GM19238 (cell line): ENCODE measurements at regions not wholly inside any gene's neighbourhood (a gene's known extent, or its start where the extent isn't known, plus 50 kb on each side); places are given as distances from the start of the nearest gene placed in this dataset.
"Not testable (repeated sequence)": the region's sequence is repeated elsewhere in the genome, so short reads cannot be mapped to it uniquely, and the experiment has no call there.

Experiments used
- DNase-seq: peaks from one replicate; pipeline ENCODE4 v3.0.0; 2011; ENCODE audit warnings: low spot score; ENCODE audit not compliant: insufficient read length

DNA sequence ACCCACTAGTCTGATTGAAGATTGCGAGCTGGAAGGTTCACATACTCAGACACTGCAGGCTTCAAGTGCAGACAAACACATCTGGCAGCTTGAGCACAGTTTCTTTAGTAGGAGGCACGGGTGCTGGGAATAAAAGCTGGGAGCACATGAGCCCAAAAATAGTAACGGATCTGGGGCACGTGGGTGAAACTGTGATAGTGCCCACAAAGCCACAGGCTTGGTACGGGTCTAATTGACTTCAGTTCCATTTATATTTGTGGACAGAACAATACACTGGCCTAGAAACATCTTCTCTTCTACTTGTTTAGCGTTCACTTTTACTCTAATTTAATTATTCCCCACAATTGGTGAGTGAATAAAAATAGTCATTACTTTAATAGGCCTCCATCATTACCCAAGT, 2370.7 kb downstream of the PCDH7 start:
- DNase-seq = no peak

DNA sequence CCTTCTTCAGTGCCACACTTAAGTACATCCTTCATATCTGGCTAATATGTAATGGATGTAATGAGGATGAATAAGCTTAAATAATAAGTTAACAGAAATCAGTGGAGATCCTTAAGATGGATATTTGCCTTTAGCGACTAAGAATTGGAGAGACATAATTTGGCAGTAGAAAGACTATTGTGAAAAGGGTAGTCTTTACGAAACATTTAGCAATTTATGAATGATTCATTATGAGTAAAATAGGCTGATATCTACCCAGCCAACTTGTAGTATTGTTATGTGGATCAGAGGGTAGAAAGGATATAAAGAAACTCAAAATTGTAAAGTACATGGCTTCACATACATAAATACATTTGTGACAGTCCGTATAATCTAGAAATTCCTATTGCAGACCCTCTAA, 2371.8 kb downstream of the PCDH7 start:
- DNase-seq = no peak

- DNase-seq = no peak
Measured at GRCh38 chr4:33104273-33104672, 2384.1 kb downstream of the PCDH7 start.

DNA sequence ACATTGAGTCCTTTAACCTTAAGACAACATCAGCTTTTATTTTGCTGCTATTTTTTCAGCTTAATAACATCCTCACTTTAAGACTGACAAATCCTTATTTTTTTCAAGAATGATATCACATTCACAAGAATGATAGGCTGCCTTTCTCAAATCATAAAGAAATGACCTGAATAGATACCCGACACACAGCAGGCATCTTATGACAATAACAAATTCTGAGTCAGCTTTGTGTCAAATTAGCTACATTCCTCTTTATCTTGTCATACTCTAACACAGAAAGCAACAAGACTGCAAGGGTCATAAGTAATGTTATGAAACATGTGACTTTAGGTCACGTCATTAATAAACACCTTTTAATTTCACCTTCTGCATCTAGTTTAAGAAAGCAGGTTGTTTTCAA, 2387.6 kb downstream of the PCDH7 start:
- no peak for DNase-seq

GRCh38 chr4:33111117-33111516, 2390.9 kb downstream of the PCDH7 start:
- no peak for DNase-seq

DNA sequence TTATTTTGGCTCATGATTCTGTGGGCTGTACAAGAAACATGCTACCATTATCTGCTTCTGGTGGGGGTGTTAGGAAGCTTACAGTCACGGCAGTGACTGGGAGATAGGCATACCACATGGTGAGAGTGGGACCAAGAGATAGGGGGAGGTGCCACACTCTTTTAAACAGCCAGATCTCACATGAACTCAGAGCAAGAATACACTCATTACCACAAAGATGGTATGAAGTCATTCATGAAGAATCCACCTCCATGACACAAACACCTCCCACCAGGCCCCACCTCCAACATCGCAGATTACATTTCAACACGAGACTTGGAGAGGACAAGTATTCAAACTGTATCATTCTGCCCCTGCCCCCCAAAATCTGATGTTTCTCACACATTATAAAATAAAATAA, 2396.7 kb downstream of the PCDH7 start:
- DNase-seq = no peak

DNA sequence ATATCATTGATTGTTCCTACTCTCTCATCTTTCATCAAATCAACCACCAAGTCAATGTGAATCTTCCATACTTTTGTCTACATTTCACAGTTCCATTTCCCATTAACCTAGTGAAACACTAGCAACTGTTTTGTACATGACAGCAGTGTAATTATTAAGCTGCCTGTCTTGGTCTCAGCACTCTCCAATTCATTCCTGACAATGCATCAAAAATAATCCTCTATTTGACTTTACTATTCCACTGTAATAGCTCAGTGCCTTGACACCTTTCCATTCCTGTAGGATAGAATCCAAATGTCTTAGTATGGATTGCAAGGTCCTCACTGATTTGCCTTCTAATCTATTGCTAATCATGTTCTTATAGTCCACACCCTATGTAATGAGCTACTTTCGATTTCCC, 2405.8 kb downstream of the PCDH7 start:
- DNase-seq = no peak

DNA sequence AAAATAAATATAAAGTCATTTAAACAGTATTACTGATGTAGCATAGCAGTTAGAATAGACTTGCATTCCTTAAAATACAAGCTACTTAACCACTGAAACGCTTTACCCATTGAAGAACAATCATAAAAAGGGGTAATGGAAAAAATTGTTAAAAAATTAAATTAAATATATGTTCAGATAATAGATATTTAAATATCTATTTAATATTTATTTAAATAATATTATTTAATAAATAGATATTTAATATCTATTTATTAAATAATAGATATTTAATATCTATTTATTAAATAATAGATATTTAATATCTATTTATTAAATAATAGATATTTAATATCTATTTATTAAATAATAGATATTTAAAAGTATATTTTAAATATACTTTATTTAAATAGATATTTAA, 2410.5 kb downstream of the PCDH7 start:
- DNase-seq = not testable (repeated sequence)

DNA sequence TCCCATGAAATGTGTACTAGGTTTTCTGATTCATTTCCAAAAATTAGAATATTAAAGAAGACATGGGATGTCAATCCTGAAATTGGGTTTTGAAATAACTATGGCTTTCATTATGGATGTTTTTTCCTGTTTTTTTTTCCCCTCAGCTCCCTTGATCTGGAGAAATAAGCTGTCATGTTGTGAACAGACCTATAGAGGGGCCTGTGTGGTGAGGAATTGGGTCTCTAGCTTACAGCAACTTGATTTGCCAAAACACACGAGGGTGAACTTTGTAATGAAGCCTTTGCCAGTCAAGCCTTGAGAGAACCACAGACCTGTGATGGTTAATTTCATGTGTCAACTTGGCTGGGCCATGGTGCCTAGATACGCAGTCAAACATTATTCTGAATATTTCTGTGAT, 2413.6 kb downstream of the PCDH7 start:
- no peak for DNase-seq

DNA sequence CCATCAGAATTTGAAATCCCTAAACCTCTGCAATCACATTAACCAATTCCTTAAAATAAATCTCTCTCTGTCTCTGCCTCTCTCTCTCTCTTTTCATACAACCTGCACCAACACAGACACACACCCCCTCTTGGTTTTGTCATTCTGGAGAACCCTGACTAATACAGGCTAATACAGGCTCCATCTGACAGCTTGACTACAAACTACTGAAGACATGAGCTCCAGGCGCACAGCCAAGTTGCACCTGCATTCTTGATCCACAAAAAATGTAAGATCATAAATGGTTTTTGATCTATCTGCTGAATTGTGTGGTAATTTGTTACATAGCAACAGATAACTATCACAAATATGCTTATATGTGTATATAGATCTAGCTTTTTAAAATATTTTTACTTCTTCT, 2414.2 kb downstream of the PCDH7 start:
- DNase-seq = no peak

- no peak for DNase-seq
Measured at GRCh38 chr4:33149658-33150524, 2429.7 kb downstream of the PCDH7 start.

DNA sequence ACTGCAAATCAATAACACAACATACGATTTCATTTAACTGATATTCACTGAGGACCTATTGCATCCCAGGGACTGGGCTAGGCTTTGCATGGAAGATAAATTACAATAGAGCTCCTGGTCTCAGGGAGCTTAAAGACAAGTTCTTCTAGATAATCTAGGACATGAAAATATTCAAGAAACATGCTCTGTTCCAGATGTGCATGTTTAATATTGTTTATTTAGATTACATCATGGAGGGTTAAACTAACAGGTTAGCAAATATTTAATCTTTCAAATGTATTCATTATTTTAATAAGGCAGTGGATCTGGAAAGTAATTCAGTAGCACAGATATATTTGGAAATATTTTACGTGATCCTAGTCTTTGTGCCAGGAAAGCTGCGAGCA, 2430.3 kb downstream of the PCDH7 start:
- no peak for DNase-seq

GRCh38 chr4:33160126-33160525, 2440.0 kb downstream of the PCDH7 start:
- DNase-seq = no peak

- DNase-seq = no peak
Measured at GRCh38 chr4:33161202-33161601, 2441.0 kb downstream of the PCDH7 start.

- no peak for DNase-seq
Measured at GRCh38 chr4:33162122-33162521, 2442.0 kb downstream of the PCDH7 start.

DNA sequence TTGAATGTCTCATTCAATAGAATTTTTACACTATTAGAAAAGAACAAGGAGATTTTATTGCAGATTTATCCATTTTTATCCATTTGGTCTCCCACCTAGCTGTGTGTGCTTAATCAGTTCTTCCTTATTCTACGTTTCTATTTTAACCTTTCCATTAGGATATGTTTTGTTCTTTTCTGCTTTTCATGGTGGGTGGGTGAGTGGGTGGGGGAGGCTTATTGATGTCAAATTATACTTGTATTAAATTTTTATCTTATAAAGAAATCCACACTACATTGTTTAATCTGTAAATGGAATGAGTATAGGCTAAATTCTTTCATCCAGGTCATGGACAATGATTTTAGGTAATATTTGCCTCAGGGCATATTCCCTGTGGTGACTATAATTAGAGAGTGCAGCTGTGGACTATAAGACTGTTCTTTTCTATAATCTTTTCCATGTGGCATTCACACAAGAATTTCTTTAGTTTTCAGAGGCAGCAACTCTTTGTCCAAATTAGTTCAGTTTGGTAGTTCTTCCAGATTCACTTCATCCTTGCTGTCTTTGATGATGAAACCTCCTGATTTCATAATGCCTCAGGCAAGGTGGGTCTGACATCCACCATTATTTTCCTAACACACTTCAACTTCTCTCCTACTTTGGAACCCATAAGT, 2451.8 kb downstream of the PCDH7 start:
- no peak for DNase-seq

DNA sequence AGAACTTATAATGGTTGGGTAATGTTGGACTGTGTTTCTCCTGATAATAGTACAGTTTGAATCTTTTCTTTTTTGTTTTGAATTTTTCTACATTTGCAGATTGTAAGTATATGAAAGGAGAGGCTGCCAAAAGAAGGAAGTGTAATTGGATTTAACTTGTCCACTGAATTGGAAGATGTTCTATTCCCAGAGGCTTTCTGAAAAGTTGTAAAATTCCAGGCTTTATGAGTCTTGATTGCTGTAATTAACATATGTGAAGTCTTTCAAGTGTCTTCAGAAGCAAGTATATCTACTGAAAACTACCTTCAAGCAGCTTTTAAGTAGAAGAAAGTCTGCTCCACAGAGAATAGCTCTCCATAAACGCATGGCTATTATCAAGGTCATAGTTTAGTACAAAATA, 2456.4 kb downstream of the PCDH7 start:
- DNase-seq = no peak

GRCh38 chr4:33184657-33185290, 2464.6 kb downstream of the PCDH7 start:
- no peak for DNase-seq

- DNase-seq = no peak
Measured at GRCh38 chr4:33187035-33187434, 2466.9 kb downstream of the PCDH7 start.

- DNase-seq = no peak
Measured at GRCh38 chr4:33188733-33189132, 2468.6 kb downstream of the PCDH7 start.

DNA sequence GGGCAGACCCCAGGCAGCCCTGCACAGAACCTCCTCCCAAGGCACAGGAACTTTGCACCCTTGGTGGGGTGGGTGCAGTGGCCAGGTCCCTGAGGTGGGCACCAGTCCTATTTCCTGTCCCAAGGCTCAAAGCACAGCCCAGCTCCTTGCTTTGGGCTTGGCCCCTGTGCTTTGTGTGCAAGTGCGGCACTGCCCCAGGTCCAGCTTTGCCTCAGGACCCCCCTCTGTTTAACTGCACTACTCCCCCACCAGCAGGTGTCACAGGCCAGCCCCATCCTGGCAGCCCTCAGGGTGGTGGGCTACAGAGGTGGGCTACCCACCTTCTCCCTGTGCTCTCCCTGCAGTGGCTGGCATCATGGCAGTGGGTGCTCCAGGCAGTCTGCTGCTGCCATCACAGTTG, 2469.0 kb downstream of the PCDH7 start:
- no peak for DNase-seq

DNA sequence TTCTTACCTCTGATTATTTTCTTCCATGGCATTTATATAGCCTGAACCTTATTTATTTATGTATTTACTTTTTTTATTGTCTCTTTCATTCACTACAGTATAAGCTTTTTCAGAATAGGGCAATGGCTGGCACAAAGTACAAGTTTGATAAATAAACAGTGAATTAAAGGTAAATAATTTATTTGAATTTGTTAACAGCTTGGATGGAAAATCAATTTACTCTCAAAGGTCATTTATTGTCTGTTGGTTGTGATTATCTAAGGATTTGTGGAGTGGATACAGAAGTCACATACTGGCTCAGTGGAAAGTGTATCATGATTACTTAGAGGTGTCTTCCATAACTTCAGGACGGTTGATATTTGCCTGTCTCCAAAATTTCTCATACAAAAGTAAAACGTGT, 2472.9 kb downstream of the PCDH7 start:
- no peak for DNase-seq

GRCh38 chr4:33200377-33200776, 2480.2 kb downstream of the PCDH7 start:
- DNase-seq = no peak
